ENCODE measurements at regions not wholly inside any gene's neighbourhood (a gene's known extent, or its start where the extent isn't known, plus 50 kb on each side); places are given as distances from the start of the nearest gene placed in this dataset.

GRCh38 chr5:2334719-2335118, 416.8 kb downstream of the IRX2 start:
- TF ChIP-seq, protein P1, sequence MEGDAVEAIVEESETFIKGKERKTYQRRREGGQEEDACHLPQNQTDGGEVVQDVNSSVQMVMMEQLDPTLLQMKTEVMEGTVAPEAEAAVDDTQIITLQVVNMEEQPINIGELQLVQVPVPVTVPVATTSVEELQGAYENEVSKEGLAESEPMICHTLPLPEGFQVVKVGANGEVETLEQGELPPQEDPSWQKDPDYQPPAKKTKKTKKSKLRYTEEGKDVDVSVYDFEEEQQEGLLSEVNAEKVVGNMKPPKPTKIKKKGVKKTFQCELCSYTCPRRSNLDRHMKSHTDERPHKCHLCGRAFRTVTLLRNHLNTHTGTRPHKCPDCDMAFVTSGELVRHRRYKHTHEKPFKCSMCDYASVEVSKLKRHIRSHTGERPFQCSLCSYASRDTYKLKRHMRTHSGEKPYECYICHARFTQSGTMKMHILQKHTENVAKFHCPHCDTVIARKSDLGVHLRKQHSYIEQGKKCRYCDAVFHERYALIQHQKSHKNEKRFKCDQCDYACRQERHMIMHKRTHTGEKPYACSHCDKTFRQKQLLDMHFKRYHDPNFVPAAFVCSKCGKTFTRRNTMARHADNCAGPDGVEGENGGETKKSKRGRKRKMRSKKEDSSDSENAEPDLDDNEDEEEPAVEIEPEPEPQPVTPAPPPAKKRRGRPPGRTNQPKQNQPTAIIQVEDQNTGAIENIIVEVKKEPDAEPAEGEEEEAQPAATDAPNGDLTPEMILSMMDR (IDR thresholded peaks at IDR 0.05; ENCODE audit: low read depth, low read length, missing control alignments), result no peak
- no peak overlapping the region for H3K4me3 ChIP-seq (replicated peaks; ENCODE audit: low read depth, low read length)
- DNase-seq (ENCODE audit: extremely low read depth, low read depth), result no peak

GRCh38 chr5:2333291-2333690, 418.2 kb downstream of the IRX2 start:
- no peak for DNase-seq (ENCODE audit: extremely low read depth, low read depth)
- TF ChIP-seq, protein P1 (IDR thresholded peaks at IDR 0.05; ENCODE audit: low read depth, low read length, missing control alignments), result no peak
- no peak overlapping the region for H3K4me3 ChIP-seq (replicated peaks; ENCODE audit: low read depth, low read length)

DNA sequence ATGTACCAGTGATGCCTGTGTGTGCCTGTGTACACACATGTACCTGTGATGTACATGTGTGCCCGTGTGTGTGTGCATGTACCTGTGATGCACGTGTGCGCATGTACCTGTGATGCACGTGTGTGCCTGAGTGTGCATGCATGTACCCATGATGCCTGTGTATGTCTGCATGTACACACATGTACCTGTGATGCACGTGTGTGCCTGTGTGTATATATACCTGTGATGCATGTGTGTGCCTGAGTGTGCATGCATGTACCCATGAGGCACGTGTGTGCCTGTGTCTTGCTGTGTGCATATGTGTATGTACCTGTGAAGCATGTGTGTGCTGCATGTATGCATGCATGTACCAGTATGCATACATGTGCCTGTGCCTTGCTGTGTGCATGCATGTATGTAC, 419.0 kb downstream of the IRX2 start:
- DNase-seq (ENCODE audit: extremely low read depth, low read depth), result no peak
- H3K4me3 ChIP-seq (replicated peaks; ENCODE audit: low read depth, low read length), result no peak overlapping the region
- TF ChIP-seq, protein P1 (IDR thresholded peaks at IDR 0.05; ENCODE audit: low read depth, low read length, missing control alignments), result no peak

- H3K4me3 ChIP-seq (replicated peaks; ENCODE audit: low read depth, low read length), result no peak overlapping the region
- DNase-seq (ENCODE audit: extremely low read depth, low read depth), result no peak
- TF ChIP-seq, protein P1 (IDR thresholded peaks at IDR 0.05; ENCODE audit: low read depth, low read length, missing control alignments), result no peak
These were observed 420.9 kb downstream of the IRX2 start for GRCh38 chr5:2330325-2331130.

GRCh38 chr5:2329741-2330140, 421.7 kb downstream of the IRX2 start:
- no peak overlapping the region for H3K4me3 ChIP-seq (replicated peaks; ENCODE audit: low read depth, low read length)
- TF ChIP-seq, protein P1 (IDR thresholded peaks at IDR 0.05; ENCODE audit: low read depth, low read length, missing control alignments), result no peak
- no peak for DNase-seq (ENCODE audit: extremely low read depth, low read depth)

DNA sequence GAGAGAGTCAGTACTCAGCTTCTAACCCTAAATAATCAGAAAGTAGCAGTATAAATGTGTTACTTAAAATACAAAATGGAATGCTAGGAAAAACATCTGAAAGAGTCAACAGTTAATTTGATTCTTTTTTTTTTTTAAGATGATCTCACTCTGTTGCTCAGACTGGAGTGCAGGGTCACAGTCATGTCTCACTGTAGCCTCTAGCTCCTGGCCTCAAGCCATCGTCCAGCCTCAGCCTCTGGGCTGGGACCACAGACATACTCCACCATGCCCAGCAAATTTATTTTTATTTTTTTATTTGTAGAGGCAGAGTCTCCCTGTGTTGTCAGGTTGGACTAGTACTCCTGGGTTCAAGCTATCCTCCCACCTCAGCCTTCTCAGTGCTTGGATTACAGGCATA, 424.9 kb downstream of the IRX2 start:
- TF ChIP-seq, protein P1 (IDR thresholded peaks at IDR 0.05; ENCODE audit: low read depth, low read length, missing control alignments), result no peak
- H3K4me3 ChIP-seq (replicated peaks; ENCODE audit: low read depth, low read length), result no peak overlapping the region
- DNase-seq (ENCODE audit: extremely low read depth, low read depth), result no peak

DNA sequence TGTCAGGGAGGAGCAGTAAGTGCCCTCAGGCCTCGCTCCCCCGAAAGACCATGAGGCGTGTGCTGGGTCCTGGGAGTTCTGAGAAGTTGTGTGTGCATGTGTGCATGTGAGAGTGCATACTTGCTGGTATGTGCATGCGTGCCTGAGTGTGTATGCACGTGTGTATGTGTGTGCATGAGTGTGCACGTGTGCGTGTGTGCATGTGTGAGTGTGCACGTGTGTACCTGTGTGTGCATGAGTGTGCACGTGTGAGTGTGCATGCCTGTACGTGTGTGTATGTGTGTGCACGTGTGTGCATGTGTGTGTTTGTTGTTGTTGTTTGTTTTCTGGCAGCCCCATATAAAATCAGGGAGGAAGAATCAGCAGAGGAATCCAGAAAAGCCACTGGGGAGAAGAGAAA, 426.7 kb downstream of the IRX2 start:
- no peak overlapping the region for H3K4me3 ChIP-seq (replicated peaks; ENCODE audit: low read depth, low read length)
- TF ChIP-seq, protein P1 (IDR thresholded peaks at IDR 0.05; ENCODE audit: low read depth, low read length, missing control alignments), result no peak
- no peak for DNase-seq (ENCODE audit: extremely low read depth, low read depth)
